ENCODE measurements at regions not wholly inside any gene's neighbourhood (a gene's known extent, or its start where the extent isn't known, plus 50 kb on each side); places are given as distances from the start of the nearest gene placed in this dataset.

DNA sequence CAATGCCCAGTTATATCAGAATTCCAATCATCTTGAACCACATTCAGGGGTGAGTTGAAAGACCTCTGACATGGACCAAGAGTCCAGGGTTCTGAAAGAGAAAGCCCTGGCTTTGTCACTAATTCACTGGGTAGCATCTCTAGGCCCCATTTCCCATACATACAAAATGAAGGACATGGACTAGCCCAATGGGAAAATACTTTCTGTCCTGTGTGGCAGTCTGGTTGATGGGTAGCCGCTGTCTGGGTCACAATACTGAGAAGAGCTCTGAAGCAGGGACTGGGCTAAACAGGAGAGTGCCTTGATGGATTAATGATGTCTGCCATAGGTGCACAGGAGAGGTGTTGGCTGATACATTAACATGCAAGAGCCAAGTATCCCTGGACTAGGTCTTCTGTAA is 214.3 kb downstream of the RAB11FIP4 start:
- H3K9me1 ChIP-seq (replicated peaks; ENCODE audit: control insufficient read depth, extremely low read depth, insufficient read depth, low read length) = no peaks in the 10 kb centered on the region
- intact Hi-C loops (cut with micrococcal nuclease) (no loop called here), dilution Hi-C loops (cut with MboI; ENCODE audit: extremely low pct_ligation_motif_present, low sequenced_read_pairs) (no loop called here)
- POLR2A ChIA-PET = no interaction called here
- FAIRE-seq (no peak), DNase-seq (ENCODE audit: low read depth, low spot score) (no peak)
- no peak overlapping the region for H3K4me3 ChIP-seq (replicated peaks in 1 of 3; ENCODE audit: insufficient read depth in 1 of 3, low read depth in 1 of 3, low read length in 3 of 3)
- H3K27me3 ChIP-seq (ENCODE audit: control insufficient read depth in 2 of 2, insufficient read depth in 2 of 2, low read length in 2 of 2) = no peaks in the 10 kb centered on the region
- no peaks in the 10 kb centered on the region for H3K9me3 ChIP-seq (replicated peaks; ENCODE audit: control insufficient read depth, insufficient read depth, low read length)
- no TSS peak for BruUV-seq (replicated peaks)
- no peak overlapping the region for H3K4me2 ChIP-seq (ENCODE audit: insufficient read depth, low read length)
- H3K36me3 ChIP-seq (ENCODE audit: control insufficient read depth in 2 of 2, extremely low read depth in 1 of 2, insufficient read depth in 2 of 2, low read length in 2 of 2) = no peaks in the 10 kb centered on the region
- H3K4me1 ChIP-seq (ENCODE audit: control insufficient read depth, extremely low read depth, insufficient read depth, low read length) = no peaks in the 10 kb centered on the region
- no peak overlapping the region for H3K27ac ChIP-seq (ENCODE audit: insufficient read depth, low read depth, low read length)
- H2AFZ ChIP-seq (ENCODE audit: low read depth, low read length) = no peak overlapping the region
- TF ChIP-seq MYC (IDR thresholded peaks at IDR 0.05; ENCODE audit: low read depth, low read length) (no peak), MAX (IDR thresholded peaks at IDR 0.05; ENCODE audit: insufficient read depth, insufficient read length) (no peak), JUN (IDR thresholded peaks at IDR 0.05; ENCODE audit: borderline replicate concordance, insufficient read depth, insufficient read length, low read depth) (no peak), EZH2 (IDR thresholded peaks at IDR 0.05; ENCODE audit: borderline replicate concordance, low read depth, low read length, severe bottlenecking) (no peak), GATA2 (IDR thresholded peaks at IDR 0.05; ENCODE audit: insufficient read depth, insufficient read length, low read depth, low read length) (no peak), POLR2A (IDR thresholded peaks at IDR 0.05; ENCODE audit: low read depth, low read length) (no peak), FOS (IDR thresholded peaks at IDR 0.05; ENCODE audit: borderline replicate concordance, insufficient read depth, low read length) (no peak), POLR2AphosphoS5 (IDR thresholded peaks at IDR 0.05; ENCODE audit: insufficient read depth, low read depth, low read length) (no peak)
- TF ChIP-seq, protein P1, sequence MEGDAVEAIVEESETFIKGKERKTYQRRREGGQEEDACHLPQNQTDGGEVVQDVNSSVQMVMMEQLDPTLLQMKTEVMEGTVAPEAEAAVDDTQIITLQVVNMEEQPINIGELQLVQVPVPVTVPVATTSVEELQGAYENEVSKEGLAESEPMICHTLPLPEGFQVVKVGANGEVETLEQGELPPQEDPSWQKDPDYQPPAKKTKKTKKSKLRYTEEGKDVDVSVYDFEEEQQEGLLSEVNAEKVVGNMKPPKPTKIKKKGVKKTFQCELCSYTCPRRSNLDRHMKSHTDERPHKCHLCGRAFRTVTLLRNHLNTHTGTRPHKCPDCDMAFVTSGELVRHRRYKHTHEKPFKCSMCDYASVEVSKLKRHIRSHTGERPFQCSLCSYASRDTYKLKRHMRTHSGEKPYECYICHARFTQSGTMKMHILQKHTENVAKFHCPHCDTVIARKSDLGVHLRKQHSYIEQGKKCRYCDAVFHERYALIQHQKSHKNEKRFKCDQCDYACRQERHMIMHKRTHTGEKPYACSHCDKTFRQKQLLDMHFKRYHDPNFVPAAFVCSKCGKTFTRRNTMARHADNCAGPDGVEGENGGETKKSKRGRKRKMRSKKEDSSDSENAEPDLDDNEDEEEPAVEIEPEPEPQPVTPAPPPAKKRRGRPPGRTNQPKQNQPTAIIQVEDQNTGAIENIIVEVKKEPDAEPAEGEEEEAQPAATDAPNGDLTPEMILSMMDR (IDR thresholded peaks at IDR 0.05; ENCODE audit: extremely low read depth in 1 of 2, insufficient read depth in 1 of 2, low read depth in 1 of 2, low read length in 2 of 2) = no peak
- no peaks in the 10 kb centered on the region for H4K20me1 ChIP-seq (replicated peaks; ENCODE audit: control insufficient read depth, extremely low read depth, insufficient read depth, low read length)
- CTCF ChIA-PET = no interaction called here
- H3K79me2 ChIP-seq (ENCODE audit: control insufficient read depth, insufficient read depth, low read length) = no peaks in the 10 kb centered on the region
- H3K9ac ChIP-seq (replicated peaks; ENCODE audit: extremely low read depth, insufficient read depth, low read length) = no peak overlapping the region
